ENCODE measurements at regions not wholly inside any gene's neighbourhood (a gene's known extent, or its start where the extent isn't known, plus 50 kb on each side); places are given as distances from the start of the nearest gene placed in this dataset.

DNA sequence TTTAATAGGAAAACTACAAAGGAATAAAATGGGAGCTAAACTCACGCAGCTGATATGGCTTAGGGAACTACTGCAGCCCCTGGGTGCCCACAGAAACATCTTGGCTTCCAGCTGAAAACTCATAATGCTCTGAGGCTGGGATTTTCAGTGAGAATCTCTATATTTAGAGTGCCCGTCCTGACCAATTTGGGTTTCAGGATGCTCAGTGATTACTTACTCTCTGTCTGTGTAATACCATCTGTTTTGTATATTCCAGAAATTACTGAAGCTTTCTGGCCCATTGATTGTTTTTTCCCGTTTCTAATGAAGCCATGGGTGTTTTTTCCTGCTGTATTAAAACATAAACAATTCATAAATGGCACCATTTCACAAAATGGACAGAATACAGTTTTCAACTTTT lies 50.6 kb upstream of the ZNF385D start:
- DNase-seq (ENCODE audit: low read depth) = no peak

DNA sequence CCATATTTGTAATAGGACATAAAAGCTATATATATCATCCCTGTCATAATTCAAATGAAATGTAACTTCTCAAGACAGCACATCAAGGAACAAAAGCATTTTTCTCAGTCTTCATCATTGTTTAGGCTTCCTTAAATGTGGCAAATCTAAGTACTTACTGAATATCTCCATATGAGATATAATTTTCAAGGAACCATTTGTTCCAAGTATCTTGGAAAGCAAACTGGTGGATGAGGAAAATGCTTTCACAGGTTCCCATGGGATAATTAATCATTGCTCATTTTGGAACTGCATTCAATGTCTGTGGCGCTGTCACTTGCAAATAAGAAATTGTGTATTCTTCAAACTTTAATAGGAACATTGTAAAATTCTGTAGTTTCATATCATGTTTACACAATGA lies 52.6 kb upstream of the ZNF385D start:
- peak; percentile 21 for DNase-seq (ENCODE audit: low read depth)

DNA sequence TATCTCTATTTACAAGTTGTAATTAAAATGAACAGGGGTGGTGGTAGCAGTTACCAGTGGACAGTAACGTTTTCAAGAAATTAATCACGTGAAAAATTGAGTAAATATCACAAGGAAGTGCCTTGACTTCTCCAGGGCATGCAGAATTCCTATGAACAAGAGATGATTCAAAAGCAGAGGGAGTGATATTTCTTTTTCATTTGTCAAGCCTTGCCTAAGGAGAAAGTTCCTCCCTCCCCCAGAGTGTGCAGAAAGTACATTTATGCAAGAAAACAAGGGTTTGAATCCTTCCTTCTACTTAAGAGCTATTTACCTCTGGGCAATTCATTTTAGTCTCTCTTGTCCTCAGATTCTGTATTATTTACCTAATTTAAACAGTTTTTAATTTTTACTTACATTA lies 53.3 kb upstream of the ZNF385D start:
- DNase-seq (ENCODE audit: low read depth) = no peak

DNA sequence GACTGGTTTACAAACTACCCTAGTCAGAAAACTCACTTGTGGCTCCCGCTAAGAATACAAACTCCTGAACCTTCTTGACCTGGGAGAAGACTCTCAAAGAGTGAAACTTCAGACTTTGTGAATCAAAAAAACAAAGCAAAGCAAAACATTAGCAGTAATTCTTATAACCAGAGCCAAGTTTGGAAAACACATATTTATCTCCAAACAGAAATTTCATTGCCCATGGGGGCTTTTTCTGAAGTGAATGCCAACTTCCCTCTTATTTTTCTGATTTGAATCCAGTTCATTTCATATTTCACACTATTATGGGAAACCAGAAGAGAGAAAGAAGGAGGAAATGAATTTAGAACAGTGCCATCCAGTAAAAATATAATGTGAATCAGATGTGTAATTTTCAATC lies 55.7 kb upstream of the ZNF385D start:
- no peak for DNase-seq (ENCODE audit: low read depth)

DNA sequence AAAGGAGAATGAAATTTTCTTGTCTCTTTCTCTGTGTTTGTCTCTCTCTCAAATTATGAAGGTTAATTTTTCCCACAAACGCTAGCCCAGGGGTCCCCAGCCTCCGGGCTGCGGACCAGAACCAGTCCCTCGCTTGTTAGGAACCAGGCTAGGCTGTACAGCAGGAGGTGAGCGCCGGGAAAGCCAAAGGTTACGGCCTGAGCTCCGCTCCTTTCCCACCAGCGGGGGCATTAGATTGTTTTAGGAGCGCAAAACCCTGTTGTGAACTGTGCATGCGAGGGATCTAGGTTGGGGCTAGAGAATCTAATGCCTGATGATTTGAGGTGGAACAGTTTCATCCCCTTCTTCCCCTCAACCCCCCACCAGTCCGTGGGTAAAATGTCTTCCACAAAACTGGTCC lies 74.7 kb upstream of the ZNF385D start:
- no peak for DNase-seq (ENCODE audit: low read depth)

DNA sequence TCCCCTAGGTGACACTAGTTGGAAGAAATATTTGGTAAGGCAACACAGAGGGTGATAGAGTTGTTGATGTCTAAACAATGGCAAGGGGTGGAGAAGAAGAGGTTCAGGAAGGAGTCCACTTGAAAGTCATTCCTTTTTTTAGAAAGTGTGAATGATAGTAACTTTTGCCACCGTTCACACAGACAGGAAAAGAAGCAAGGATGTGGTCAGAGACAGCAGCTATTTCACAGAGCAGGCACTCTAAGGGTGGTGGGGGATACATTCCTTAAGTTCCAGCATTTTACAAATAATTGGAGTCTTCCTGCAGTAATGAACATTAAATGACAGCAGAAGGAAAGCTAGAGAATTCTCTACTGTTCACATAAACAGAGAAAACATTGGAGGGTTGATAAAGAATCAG lies 75.4 kb upstream of the ZNF385D start:
- no peak for DNase-seq (ENCODE audit: low read depth)

DNA sequence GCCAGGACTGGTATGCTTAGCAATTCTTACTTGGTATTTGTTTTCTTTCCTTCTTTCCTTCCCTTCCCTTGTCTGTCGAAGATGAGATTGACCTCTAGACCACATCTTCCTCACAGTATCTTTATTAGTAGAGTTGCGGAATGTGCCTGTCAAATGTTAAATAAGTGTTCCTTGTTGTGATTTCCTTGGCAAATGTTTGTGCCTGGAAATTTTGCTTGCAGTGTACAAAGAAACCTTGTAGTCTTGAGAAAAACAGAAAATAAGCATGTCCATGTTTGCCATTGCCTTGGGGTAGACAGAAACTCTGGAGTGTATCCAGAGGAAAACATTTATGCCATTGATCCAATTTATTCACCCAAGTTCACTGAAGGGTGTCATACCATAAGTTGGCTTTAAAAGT lies 79.5 kb upstream of the ZNF385D start:
- DNase-seq (ENCODE audit: low read depth) = no peak

DNA sequence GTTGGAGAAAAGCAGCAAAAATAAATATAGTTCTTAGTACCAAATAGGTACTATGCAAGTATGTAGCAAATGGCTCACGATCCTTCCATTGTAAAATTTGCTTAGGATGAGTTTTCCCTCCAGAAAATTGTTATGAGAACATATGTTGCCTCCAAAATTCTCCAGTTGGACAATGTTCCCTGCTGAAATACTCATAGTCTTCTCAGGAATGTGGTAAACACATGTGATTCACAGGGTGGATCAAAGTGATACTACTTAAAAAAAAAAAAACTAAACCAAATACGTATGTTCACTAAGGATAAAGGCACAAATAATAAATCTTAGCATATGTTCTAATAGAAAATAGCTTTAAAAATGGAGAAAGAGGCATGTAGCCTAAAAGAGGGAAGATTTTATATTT lies 84.3 kb upstream of the ZNF385D start:
- peak; percentile 18 for DNase-seq (ENCODE audit: low read depth)

DNA sequence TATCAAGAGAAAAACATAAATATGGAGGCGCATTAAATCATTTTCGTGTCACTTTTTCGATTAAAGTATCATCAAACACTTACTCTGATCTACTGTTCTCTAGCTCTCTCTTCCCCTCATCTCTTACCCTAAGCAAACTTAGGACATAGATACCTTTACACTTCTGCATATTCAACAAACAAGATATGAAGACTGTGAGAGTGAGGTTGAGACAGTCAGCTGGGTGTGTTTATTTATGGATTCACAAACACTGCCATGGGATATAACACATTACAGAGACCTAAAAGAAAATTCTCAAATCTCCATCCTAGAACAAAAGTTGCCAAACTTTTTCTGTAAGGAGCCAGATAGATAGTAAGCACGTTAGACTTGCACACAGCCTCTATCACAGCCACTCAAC lies 85.2 kb upstream of the ZNF385D start:
- no peak for DNase-seq (ENCODE audit: low read depth)

DNA sequence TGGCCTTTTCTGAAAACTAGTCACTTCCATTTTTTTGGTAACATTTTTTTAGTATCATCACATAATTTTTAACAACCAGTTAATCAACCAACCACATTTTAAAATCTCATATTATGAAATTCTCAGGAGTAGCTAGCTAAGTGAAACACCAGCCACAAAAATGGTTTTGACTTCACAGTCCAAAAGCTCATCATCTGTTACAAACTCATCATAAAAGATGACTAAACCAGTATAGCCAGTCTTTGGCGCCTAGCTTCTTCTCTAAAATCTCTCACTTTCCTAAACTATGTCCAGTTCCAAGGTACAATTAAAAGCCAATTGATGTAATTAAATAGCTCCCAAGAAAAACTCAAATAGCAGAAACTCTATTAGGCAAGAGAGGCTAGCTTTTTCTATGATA lies 88.2 kb upstream of the ZNF385D start:
- peak; percentile 76 for DNase-seq (ENCODE audit: low read depth)

DNA sequence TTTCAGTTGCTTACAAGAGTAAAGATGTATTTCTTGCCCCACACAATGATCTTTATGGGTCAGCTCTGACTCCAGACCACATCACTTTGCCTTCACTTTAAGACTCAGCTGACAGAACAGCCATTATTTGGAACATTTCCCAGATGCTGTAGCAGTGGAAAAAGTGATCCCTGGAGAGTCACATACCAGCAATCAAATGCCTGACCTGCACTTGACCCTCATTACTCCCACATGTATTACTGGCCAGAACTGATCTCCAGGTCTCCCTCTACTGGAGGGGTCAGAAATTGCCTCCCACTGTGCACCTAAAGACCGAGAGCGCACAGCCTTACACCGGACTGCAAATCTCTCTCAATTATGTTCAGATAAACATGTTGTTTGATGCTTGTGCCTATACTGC lies 88.6 kb upstream of the ZNF385D start:
- DNase-seq (ENCODE audit: low read depth) = peak; percentile 94

DNA sequence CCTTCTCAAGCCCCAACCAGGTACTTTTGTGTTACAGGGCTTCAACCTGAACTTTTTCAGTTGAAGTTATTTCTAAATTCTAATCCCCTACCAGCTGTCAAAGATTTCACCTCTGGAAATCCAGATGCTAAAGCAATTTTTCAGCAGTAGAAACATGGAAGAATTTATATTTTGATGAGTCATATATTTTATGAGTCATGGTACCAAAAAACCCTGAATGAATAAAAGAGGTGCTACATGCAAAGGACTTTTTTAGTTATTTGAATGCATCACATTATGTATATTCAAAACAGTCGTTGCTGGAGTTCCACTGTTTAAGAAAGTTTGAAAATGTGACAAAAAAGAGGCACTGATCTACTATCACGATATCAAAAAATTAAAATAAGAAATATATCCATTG lies 96.0 kb upstream of the ZNF385D start:
- no peak for DNase-seq (ENCODE audit: low read depth)

DNA sequence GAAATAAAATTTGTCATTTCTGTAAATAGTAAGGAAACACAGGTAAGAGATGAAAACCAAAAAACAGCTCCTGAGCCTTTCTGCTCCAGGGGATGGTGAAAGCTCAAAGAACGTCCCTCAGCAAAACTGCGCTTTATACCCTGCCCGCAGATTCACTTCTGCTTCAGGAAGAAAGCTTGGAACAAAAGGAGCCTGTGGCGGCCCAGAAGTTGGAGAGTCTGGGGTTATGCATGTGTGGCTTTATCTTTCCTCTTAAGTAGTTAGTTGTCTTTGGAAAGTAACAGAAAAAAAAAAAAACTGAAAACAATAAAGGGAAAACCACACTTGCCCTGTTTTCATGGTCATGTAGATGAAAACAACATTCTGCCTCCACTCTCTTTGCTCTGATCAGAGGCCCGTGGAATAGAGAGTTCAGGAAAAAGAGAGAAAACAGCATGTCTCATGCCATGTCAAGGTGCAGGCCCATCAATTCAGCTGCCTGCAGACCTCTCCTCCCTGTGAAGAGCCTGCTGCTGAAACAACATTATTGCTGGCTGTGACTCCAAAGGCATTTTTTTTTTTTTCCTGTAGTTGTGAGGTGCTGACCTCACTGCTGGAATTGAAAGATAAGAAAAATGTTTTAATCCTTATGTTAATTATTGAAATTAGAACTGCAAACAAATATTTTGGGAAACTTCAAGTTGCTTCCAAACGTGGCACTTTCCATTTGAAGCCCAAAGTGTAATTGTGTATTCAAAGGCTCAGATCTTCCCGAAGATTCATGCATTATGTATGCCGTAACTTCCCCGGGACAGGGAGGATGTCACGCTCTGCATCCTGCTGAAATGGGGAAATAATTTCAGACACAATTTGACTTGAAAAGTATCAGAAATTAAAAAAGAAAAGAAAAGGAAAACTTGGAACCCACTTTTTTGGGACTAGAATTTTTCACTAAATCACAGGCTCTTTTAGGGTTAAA lies 108.4 kb upstream of the ZNF385D start:
- DNase-seq (ENCODE audit: low read depth) = no peak

DNA sequence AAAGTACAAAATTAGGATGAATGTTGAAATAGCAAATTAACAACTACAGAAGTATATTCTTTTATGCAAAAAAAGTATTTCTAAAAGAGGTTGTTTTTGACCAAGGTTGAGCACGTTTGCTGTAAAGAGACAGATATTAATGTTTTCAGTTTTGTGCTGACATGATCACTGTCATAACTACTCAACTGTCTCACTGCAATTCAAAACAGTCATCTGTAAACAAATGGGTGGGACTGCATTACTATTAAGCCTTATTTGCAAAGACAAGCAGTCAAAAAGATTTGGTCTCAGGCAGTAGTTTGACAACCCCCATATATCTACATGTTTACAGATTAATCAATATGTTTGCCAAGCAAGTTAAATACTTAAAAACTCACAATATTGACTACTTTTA lies 109.1 kb upstream of the ZNF385D start:
- no peak for DNase-seq (ENCODE audit: low read depth)

DNA sequence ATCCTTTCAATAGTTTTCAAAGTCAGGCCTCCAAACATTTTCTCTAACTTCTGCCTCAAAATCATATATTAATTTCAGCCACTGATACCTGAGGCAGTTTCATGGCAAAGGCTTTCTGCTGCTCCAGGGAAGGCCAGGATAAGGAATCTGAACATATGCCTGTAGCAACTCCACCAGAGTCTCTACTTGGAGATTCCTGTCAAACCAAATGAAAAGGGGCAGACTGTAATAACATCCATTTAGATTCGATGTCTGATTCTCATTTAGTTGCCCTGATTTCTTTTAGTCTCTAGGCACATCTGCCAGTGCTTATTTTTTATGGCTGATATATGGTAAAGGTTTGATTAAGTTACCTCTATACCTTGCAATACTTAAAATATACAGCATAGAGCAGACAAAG lies 109.6 kb upstream of the ZNF385D start:
- no peak for DNase-seq (ENCODE audit: low read depth)

DNA sequence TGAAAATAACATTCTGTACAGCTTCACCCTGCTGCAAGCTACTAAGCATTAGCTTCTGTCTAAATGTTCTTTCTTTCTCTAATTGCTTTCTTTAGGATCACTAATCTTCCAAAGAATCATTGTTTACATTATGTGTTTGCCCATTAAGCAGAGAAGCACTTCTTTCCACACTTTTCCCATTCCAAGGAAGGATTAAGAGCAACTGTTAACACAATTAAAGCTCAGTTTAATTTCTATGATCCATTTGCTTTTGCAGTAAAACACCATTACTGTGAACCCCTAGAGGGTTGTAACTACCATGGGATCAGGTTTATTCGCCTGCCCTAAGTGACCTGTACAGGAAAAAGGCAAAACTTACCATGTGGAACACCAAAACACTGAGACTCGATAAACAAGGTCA lies 125.8 kb upstream of the ZNF385D start:
- DNase-seq (ENCODE audit: low read depth) = no peak

DNA sequence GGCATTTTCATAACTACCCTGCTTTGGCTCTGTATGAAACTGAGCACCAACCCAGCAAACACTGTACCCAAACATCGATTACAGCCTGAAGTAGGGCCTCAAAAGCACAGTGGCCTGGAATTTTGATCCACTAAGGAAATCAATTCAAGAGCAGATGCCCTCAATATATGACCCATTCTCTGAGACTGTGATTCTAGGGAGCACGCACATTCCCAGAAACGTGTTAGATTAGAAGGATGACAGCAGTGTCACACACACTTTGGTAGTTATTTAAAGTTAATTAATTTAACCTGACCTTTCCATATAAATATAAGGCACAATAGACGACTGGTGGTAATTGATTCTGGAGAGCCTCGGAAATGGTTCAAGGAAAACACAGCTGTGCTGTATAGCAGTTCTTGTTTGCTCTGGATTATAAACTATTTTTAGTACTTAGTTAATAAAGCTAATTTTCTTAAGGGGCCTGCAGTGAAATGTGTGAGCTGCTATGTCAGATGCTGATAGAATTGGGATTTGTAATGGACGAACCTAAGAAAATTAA lies 126.3 kb upstream of the ZNF385D start:
- no peak for DNase-seq (ENCODE audit: low read depth)

DNA sequence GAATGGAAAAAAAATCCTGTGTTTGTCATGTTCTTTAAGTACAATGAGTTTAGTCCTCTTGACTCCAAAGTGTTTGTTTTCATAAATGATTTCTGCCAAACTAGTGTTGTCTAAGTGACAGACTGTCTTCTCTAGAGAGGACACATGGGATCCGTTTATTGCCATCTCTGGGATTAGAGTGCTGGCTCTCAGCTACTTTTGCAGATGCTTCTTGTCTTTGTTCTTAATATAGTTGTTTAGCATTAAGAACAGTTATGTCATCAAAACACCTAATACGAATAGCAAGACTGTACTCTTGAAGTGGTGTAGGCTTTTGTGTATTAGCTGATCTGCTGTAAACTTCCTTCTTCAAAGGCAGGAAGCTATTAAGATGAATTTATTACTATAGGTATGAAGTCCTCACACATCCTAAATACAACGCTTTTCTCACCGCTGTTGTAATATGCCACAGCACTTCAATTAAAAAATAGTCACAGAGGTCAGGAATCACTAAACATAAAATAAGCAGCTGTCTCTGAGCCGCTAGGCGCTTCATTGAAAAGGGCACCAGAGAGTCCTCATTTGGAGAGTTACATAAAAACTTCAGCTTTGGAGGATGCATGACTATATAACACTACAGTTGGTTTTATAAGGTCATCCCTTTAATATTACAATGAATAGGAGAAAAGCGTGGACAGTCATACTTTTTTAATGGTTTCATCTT lies 128.3 kb upstream of the ZNF385D start:
- DNase-seq (ENCODE audit: low read depth) = no peak

DNA sequence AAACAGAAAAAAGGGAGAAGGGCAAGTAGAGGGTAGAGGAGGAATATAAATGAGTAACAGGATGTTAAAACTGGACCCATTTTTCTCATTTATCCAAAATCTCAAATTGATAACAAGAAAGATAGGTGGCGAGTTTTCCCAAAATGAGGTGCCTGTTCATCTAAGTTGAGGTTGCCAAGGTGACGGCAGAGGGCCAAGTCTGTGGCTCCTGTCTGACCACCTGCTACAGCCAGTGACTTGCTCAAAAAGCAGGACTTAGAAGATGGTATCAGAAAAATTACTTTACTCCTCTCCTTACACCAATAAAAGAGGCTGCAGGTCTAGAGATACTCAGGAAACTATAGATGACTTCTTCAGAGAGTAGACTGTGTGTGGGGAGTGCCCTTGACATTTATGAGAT lies 137.6 kb upstream of the ZNF385D start:
- no peak for DNase-seq (ENCODE audit: low read depth)

DNA sequence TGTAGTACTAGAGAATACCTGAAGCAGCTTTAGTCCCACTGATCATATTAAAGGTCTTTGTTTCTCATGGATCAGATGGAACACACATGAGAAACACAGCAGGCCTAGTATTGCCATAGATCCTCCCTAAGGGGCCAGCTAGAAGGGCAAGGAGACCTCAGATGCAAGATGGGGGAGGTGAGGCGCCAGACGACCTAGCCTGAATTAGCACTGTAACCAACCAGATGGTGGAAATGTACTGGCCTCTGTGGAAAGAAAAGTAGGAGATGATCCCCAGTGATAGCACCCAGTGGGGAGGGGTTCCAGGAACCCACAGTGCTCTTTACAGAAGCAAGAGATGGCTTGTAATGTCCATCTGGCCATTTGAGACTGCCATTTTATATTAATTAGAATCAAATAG lies 138.2 kb upstream of the ZNF385D start:
- no peak for DNase-seq (ENCODE audit: low read depth)

DNA sequence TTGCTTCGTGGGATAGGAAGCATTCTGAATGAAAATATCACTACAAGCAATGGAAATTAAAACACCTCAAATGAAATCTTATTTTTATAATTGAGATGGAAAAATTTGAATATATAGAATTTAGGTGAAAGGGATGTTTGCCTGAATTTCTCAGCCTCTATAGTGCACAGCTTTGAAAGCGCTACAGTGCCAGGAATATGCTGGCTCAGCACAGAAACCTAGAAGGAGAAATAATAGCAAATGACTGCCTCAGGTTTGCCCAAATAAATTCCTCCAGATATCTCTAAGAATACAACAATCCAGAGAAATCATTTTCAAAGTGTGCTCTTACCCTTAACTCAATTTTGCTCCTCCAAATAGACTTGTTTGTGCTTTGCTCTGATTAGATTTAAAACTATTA lies 141.1 kb upstream of the ZNF385D start:
- no peak for DNase-seq (ENCODE audit: low read depth)

DNA sequence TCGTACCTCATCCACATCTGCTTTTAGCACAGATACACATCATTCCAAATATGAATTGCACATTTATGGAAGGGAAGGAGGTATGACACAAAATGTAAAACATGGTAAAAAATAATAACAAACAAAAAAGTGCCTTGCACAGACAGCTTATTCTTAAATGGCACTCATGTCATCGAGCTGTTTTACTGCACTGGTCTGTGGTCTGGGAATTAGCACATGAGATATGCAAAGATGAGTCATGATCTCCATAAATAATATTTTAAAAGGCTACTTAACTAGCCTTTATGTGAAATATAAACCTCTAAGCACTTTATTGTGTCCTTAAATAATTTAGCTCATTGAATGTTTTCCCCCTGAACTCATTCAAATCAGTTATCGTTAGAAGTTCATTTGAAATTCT lies 142.2 kb upstream of the ZNF385D start:
- peak; percentile 25 for DNase-seq (ENCODE audit: low read depth)
